ENCODE measurements at regions not wholly inside any gene's neighbourhood (a gene's known extent, or its start where the extent isn't known, plus 50 kb on each side); places are given as distances from the start of the nearest gene placed in this dataset.
"Not testable (repeated sequence)": the region's sequence is repeated elsewhere in the genome, so short reads cannot be mapped to it uniquely, and the experiment has no call there.

DNA sequence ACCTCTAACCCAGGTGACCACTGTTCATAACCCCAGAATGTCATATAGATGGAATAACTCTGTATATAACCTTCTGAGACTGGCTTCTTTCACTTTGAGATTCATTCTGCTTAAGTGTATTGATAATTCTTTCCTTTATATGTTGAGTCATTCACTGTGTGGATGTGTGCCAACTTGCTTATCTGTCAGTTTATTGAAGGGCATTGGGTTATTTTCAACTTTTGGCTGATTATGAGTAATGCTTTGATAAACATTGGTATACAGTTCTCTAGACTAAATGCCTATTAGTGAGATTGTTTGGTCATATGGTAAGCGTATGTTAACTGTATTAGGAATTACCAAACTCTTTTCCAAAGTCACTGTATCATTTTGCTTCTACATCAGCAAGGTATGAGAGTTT, 453.4 kb upstream of the SPTLC3 start:
- Histone ChIP-seq H3K4me3 (ENCODE audit: insufficient read depth, low read length, poor library complexity, severe bottlenecking) (no peak overlapping the region), H3K9ac (ENCODE audit: low read length) (no peak overlapping the region), H4K20me1 (ENCODE audit: low read depth, low read length) (no peaks in the 10 kb centered on the region), H3K9me3 (ENCODE audit: insufficient read depth, low read length) (no peaks in the 10 kb centered on the region), H3K27ac (ENCODE audit: low read depth, low read length) (no peak overlapping the region), H3K9me2 (replicated peaks; ENCODE audit: insufficient read depth, low read length) (no peaks in the 10 kb centered on the region), H2AFZ (ENCODE audit: low read depth, low read length, severe bottlenecking) (no peak overlapping the region), H3K27me3 (ENCODE audit: low read length) (no peaks in the 10 kb centered on the region), H3K4me2 (ENCODE audit: low read depth, low read length, poor library complexity, severe bottlenecking) (no peak overlapping the region), H3F3A (ENCODE audit: insufficient read depth) (no peaks in the 10 kb centered on the region), H3K79me2 (ENCODE audit: insufficient read depth, low read length) (no peaks in the 10 kb centered on the region), H3K36me3 (ENCODE audit: low read length) (no peaks in the 10 kb centered on the region)
- TF ChIP-seq, protein P1, sequence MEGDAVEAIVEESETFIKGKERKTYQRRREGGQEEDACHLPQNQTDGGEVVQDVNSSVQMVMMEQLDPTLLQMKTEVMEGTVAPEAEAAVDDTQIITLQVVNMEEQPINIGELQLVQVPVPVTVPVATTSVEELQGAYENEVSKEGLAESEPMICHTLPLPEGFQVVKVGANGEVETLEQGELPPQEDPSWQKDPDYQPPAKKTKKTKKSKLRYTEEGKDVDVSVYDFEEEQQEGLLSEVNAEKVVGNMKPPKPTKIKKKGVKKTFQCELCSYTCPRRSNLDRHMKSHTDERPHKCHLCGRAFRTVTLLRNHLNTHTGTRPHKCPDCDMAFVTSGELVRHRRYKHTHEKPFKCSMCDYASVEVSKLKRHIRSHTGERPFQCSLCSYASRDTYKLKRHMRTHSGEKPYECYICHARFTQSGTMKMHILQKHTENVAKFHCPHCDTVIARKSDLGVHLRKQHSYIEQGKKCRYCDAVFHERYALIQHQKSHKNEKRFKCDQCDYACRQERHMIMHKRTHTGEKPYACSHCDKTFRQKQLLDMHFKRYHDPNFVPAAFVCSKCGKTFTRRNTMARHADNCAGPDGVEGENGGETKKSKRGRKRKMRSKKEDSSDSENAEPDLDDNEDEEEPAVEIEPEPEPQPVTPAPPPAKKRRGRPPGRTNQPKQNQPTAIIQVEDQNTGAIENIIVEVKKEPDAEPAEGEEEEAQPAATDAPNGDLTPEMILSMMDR (IDR thresholded peaks at IDR 0.05; ENCODE audit: insufficient read depth, low read length, poor library complexity, severe bottlenecking), result no peak
- TF ChIP-seq EZH2phosphoT487 (conservative IDR thresholded peaks at IDR 0.05; ENCODE audit: low read length), result no peak

DNA sequence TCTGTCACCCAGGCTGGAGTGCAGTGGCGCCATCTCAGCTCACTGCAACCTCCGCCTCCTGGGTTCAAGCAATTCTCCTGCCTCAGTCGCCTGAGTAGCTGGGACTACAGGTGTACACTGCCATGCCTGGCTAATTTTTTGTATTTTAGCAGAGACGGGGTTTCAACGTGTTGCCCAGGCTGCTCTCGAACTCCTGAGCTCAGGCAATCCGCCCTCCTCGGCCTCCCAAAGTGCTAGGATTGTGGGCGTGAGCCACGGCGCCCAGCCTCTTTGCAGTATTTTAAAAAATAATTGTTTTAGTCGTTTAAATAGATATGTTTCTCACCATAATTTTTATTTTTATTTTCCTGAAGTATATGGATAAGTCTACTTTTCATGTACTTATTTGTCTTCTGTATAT, 452.9 kb upstream of the SPTLC3 start:
- H3K4me2 ChIP-seq (ENCODE audit: low read depth, low read length, poor library complexity, severe bottlenecking); H3K27ac ChIP-seq (ENCODE audit: low read depth, low read length); H3K9ac ChIP-seq (ENCODE audit: low read length); H3F3A ChIP-seq (ENCODE audit: insufficient read depth); H3K4me3 ChIP-seq (ENCODE audit: insufficient read depth, low read length, poor library complexity, severe bottlenecking); H3K36me3 ChIP-seq (ENCODE audit: low read length); H4K20me1 ChIP-seq (ENCODE audit: low read depth, low read length); H3K9me2 ChIP-seq (replicated peaks; ENCODE audit: insufficient read depth, low read length); H2AFZ ChIP-seq (ENCODE audit: low read depth, low read length, severe bottlenecking); H3K27me3 ChIP-seq (ENCODE audit: low read length); H3K79me2 ChIP-seq (ENCODE audit: insufficient read depth, low read length); H3K9me3 ChIP-seq (ENCODE audit: insufficient read depth, low read length): not testable (repeated sequence)

DNA sequence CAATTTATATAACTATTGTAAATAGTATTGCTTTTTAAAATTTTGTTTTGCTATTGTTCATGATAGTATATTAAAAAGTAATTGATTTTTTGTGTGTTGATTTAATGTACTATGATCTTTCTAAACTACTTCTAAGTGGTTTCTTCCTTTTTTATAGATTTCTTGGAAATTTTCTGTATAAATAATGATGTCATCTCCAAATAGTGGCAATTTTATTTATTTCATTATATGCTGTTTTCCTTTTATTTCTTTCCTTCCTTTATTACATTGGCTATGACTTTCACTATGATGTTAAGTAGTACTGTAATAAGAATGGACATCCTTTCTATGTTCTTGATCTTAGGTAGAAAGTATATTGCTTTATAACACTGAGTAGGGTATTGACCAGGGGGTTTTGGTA, 451.5 kb upstream of the SPTLC3 start:
- H3K9ac ChIP-seq (ENCODE audit: low read length), result no peak overlapping the region
- H3K79me2 ChIP-seq (ENCODE audit: insufficient read depth, low read length), result no peaks in the 10 kb centered on the region
- no peak overlapping the region for H3K27ac ChIP-seq (ENCODE audit: low read depth, low read length)
- H3K9me2 ChIP-seq (replicated peaks; ENCODE audit: insufficient read depth, low read length), result no peaks in the 10 kb centered on the region
- no peaks in the 10 kb centered on the region for H3K9me3 ChIP-seq (ENCODE audit: insufficient read depth, low read length)
- no peaks in the 10 kb centered on the region for H3F3A ChIP-seq (ENCODE audit: insufficient read depth)
- no peak overlapping the region for H3K4me3 ChIP-seq (ENCODE audit: insufficient read depth, low read length, poor library complexity, severe bottlenecking)
- H3K4me2 ChIP-seq (ENCODE audit: low read depth, low read length, poor library complexity, severe bottlenecking), result no peak overlapping the region
- no peak overlapping the region for H2AFZ ChIP-seq (ENCODE audit: low read depth, low read length, severe bottlenecking)
- TF ChIP-seq, protein P1 (IDR thresholded peaks at IDR 0.05; ENCODE audit: insufficient read depth, low read length, poor library complexity, severe bottlenecking), result no peak
- TF ChIP-seq EZH2phosphoT487 (conservative IDR thresholded peaks at IDR 0.05; ENCODE audit: low read length), result no peak
- H3K27me3 ChIP-seq (ENCODE audit: low read length), result no peaks in the 10 kb centered on the region
- no peaks in the 10 kb centered on the region for H3K36me3 ChIP-seq (ENCODE audit: low read length)
- no peaks in the 10 kb centered on the region for H4K20me1 ChIP-seq (ENCODE audit: low read depth, low read length)

DNA sequence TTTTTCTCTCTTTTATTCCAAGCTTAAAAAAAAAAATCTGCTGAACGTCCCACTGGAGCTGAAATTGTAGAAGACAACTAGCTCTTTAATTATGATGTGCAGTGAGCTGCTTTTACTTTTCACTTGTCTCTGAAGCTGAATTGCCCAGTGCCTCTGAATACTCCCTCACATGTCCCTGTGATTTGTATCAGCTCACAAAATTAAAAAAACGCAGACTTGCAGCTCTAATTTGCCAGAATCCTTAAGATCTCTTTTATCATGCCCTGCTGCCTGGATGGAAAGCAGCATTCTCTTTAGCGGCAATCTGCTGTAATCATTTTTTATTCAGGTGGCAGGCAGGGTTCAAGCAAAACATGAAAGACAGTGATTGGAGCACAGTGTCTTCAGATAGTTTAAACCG, 443.8 kb upstream of the SPTLC3 start:
- no peak overlapping the region for H3K4me2 ChIP-seq (ENCODE audit: low read depth, low read length, poor library complexity, severe bottlenecking)

More for the DNA sequence above, 443.8 kb upstream of the SPTLC3 start:
- Histone ChIP-seq H3K79me2 (ENCODE audit: insufficient read depth, low read length) (no peaks in the 10 kb centered on the region), H4K20me1 (ENCODE audit: low read depth, low read length) (no peaks in the 10 kb centered on the region), H3K36me3 (ENCODE audit: low read length) (no peaks in the 10 kb centered on the region), H3K9me2 (replicated peaks; ENCODE audit: insufficient read depth, low read length) (no peaks in the 10 kb centered on the region), H3F3A (ENCODE audit: insufficient read depth) (no peaks in the 10 kb centered on the region), H3K27ac (ENCODE audit: low read depth, low read length) (no peak overlapping the region), H3K9me3 (ENCODE audit: insufficient read depth, low read length) (no peaks in the 10 kb centered on the region), H3K9ac (ENCODE audit: low read length) (no peak overlapping the region), H2AFZ (ENCODE audit: low read depth, low read length, severe bottlenecking) (no peak overlapping the region), H3K27me3 (ENCODE audit: low read length) (no peaks in the 10 kb centered on the region), H3K4me3 (ENCODE audit: insufficient read depth, low read length, poor library complexity, severe bottlenecking) (no peak overlapping the region)
- no peak for TF ChIP-seq EZH2phosphoT487 (conservative IDR thresholded peaks at IDR 0.05; ENCODE audit: low read length)
- TF ChIP-seq, protein P1 (IDR thresholded peaks at IDR 0.05; ENCODE audit: insufficient read depth, low read length, poor library complexity, severe bottlenecking), result no peak
